OCI-LY1 (cell line): ENCODE measurements at regions not wholly inside any gene's neighbourhood (a gene's known extent, or its start where the extent isn't known, plus 50 kb on each side); places are given as distances from the start of the nearest gene placed in this dataset.
A peak's percentile ranks its signal among the peaks of the same experiment; 100 is the strongest.

Experiments
- H2AFZ ChIP-seq: fragments of 200-600 bp; sonication (generic), shearing (Covaris generic); 2 replicates; pipeline ENCODE4 v1.6.0; 2014; ENCODE audit warnings: antibody characterized with exemption, mild to moderate bottlenecking, low read length
- H3F3A ChIP-seq: fragments of 200-600 bp; sonication (generic), shearing (Covaris generic); 2 replicates; pipeline ENCODE4 v1.6.0; 2014; ENCODE audit warnings: mild to moderate bottlenecking, antibody characterized with exemption, low read length, moderate library complexity; ENCODE audit not compliant: insufficient read depth
- H3K27ac ChIP-seq: fragments of 200-600 bp; sonication (generic); 2 replicates; pipeline ENCODE4 v1.5.1; 2014; ENCODE audit warnings: low read length, mixed run types, mild to moderate bottlenecking, low read depth; ENCODE audit not compliant: poor library complexity, severe bottlenecking
- H3K27me3 ChIP-seq: fragments of 200-600 bp; sonication (generic); 2 replicates; pipeline ENCODE4 v1.6.0; 2014; ENCODE audit warnings: antibody characterized with exemption, mild to moderate bottlenecking, low read length, moderate library complexity; ENCODE audit not compliant: insufficient read depth
- H3K36me3 ChIP-seq: fragments of 200-600 bp; sonication (generic); 2 replicates; pipeline ENCODE4 v1.6.1; 2014; ENCODE audit warnings: mild to moderate bottlenecking, antibody characterized with exemption, low read length, moderate library complexity, mixed read lengths; ENCODE audit not compliant: insufficient read depth
- H3K4me1 ChIP-seq: fragments of 200-600 bp; sonication (generic); 2 replicates; pipeline ENCODE4 v1.5.1; 2014; ENCODE audit warnings: mild to moderate bottlenecking, low read length, moderate library complexity; ENCODE audit not compliant: insufficient read depth, severe bottlenecking
- H3K4me2 ChIP-seq: fragments of 200-600 bp; sonication (generic), shearing (Covaris generic); 2 replicates; pipeline ENCODE4 v1.6.1; 2014; ENCODE audit warnings: low read length
- H3K4me3 ChIP-seq: fragments of 200-600 bp; sonication (generic); 2 replicates; pipeline ENCODE4 v1.5.1; 2014; ENCODE audit warnings: low read length, low read depth, mild to moderate bottlenecking, mixed read lengths; ENCODE audit not compliant: poor library complexity, severe bottlenecking
- H3K79me2 ChIP-seq: fragments of 200-600 bp; shearing (Covaris generic); 2 replicates; pipeline ENCODE4 v1.6.1; 2016; ENCODE audit warnings: mixed run types, low read length, mixed read lengths; ENCODE audit not compliant: insufficient read depth
- H3K9ac ChIP-seq: fragments of 200-600 bp; sonication (generic), shearing (Covaris generic); 2 replicates; pipeline ENCODE4 v1.6.1; 2014; ENCODE audit warnings: mild to moderate bottlenecking, low read length, mixed read lengths
- H3K9me2 ChIP-seq: fragments of 200-600 bp; sonication (generic), shearing (Covaris generic); 2 replicates; pipeline ENCODE4 v1.6.1; 2014; ENCODE audit warnings: low read depth, mild to moderate bottlenecking, low read length, mixed read lengths
- H3K9me3 ChIP-seq: fragments of 200-600 bp; shearing (Covaris generic); 2 replicates; pipeline ENCODE4 v1.6.1; 2014; ENCODE audit warnings: low read length, mixed read lengths
- H4K20me1 ChIP-seq: fragments of 200-600 bp; sonication (generic), shearing (Covaris generic); 2 replicates; pipeline ENCODE4 v1.6.0; 2016; ENCODE audit warnings: mild to moderate bottlenecking, low read length; ENCODE audit not compliant: insufficient read depth
- CTCF ChIP-seq: fragments of 200-600 bp; sonication (generic), shearing (Covaris generic); IDR thresholded peaks from 2 replicates; pipeline ENCODE4 v1.5.1; 2017; ENCODE audit warnings: mild to moderate bottlenecking, antibody characterized with exemption, low read length, moderate library complexity, mixed read lengths
- EZH2 ChIP-seq: fragments of 200-600 bp; sonication (generic), shearing (Covaris generic); IDR thresholded peaks from 2 replicates; pipeline ENCODE4 v1.8.0; 2017; ENCODE audit warnings: borderline replicate concordance, mixed run types, mild to moderate bottlenecking, antibody characterized with exemption, low read length, moderate library complexity, mixed read lengths

DNA sequence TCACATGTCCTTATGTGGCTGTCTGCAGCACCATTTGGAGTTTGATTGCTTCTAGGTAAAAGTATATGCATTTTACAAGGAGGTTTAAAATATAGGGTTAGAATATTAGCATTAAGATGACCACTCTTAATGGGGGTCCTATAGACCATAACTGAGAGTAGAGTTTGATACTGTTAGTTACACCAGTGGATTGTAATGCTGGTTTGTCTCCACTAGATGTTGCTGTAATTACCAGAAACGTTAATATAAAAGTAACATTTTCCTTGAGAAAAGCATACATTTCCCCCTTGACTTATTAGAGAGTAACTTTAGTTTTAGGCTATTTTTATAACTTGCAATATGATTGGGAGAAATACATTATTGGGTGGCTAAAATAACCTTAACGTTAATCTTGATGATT is 93.0 kb downstream of the ZXDA start:
- TF ChIP-seq CTCF (peak; percentile 35; the same call in 1 of the 2 replicates), EZH2 (no peak)
- Histone ChIP-seq H4K20me1 (no peaks in the 10 kb centered on the region), H2AFZ (no peak overlapping the region), H3K36me3 (no peaks in the 10 kb centered on the region), H3K9me2 (no peaks in the 10 kb centered on the region), H3K9me3 (no peaks in the 10 kb centered on the region), H3F3A (no peaks in the 10 kb centered on the region), H3K9ac (no peak overlapping the region), H3K4me3 (no peak overlapping the region), H3K27ac (no peak overlapping the region), H3K27me3 (no peaks in the 10 kb centered on the region), H3K4me1 (no peaks in the 10 kb centered on the region), H3K79me2 (no peaks in the 10 kb centered on the region), H3K4me2 (no peak overlapping the region)

DNA sequence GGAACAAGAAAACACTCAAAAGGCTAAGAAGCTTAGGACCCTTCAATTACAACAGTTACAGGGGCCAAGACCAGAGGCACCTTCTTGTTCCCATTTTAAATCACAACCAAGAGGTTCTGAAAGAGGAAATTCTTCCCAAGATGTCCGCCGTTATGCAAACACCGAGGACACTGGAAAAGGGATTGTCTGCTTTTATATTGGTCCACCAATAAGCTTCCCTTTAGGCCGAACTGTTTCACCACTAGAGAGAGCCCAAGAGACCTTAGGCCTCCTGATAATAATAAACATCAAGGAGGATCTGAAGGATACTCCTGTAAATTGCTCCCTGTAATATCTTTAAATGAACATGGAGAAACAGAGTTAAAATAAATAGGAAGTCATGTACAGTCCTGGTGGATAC is 92.6 kb upstream of the NLRP2B start:
- no peaks in the 10 kb centered on the region for H3F3A ChIP-seq
- no peaks in the 10 kb centered on the region for H3K27me3 ChIP-seq
- TF ChIP-seq EZH2 (no peak), CTCF (peak; percentile 19; the same call in 1 of the 2 replicates)
- H3K9me2 ChIP-seq, result no peaks in the 10 kb centered on the region
- H3K4me1 ChIP-seq, result no peaks in the 10 kb centered on the region
- H3K4me3 ChIP-seq, result no peak overlapping the region
- no peak overlapping the region for H3K9ac ChIP-seq
- H3K4me2 ChIP-seq, result no peak overlapping the region
- no peaks in the 10 kb centered on the region for H3K9me3 ChIP-seq
- H3K79me2 ChIP-seq, result no peaks in the 10 kb centered on the region
- no peak overlapping the region for H3K27ac ChIP-seq
- no peaks in the 10 kb centered on the region for H3K36me3 ChIP-seq
- H4K20me1 ChIP-seq, result no peaks in the 10 kb centered on the region
- no peak overlapping the region for H2AFZ ChIP-seq

GRCh38 chrX:57771689-57772088 is 91.6 kb upstream of the NLRP2B start:
- no peaks in the 10 kb centered on the region for H4K20me1 ChIP-seq
- H3K9ac ChIP-seq, result no peak overlapping the region
- H3K9me3 ChIP-seq, result no peaks in the 10 kb centered on the region
- H3K9me2 ChIP-seq, result no peaks in the 10 kb centered on the region
- no peak overlapping the region for H3K4me2 ChIP-seq
- no peaks in the 10 kb centered on the region for H3F3A ChIP-seq
- H2AFZ ChIP-seq, result no peak overlapping the region
- H3K4me1 ChIP-seq, result no peaks in the 10 kb centered on the region
- no peaks in the 10 kb centered on the region for H3K27me3 ChIP-seq
- H3K27ac ChIP-seq, result no peak overlapping the region
- no peaks in the 10 kb centered on the region for H3K36me3 ChIP-seq
- H3K79me2 ChIP-seq, result no peaks in the 10 kb centered on the region
- TF ChIP-seq EZH2 (no peak), CTCF (no peak)
- no peak overlapping the region for H3K4me3 ChIP-seq
